Neuronal stem cell (in vitro differentiated cells): ENCODE measurements at regions not wholly inside any gene's neighbourhood (a gene's known extent, or its start where the extent isn't known, plus 50 kb on each side); places are given as distances from the start of the nearest gene placed in this dataset.
"Not testable (repeated sequence)": the region's sequence is repeated elsewhere in the genome, so short reads cannot be mapped to it uniquely, and the experiment has no call there.

ENCODE experiments used
- DNase-seq: peaks from one replicate; pipeline ENCODE4 v3.0.0-alpha.2; 2013; ENCODE audit warnings: low spot score
- H2AFZ ChIP-seq: one replicate; pipeline ENCODE4 v1.6.1; 2013; ENCODE audit warnings: mild to moderate bottlenecking, low read length, inconsistent platforms
- H2AK5ac ChIP-seq: 2 replicates; pipeline ENCODE4 v1.6.1; 2013; ENCODE audit warnings: low read depth, mild to moderate bottlenecking, inconsistent platforms, low read length, moderate library complexity, mixed read lengths
- H2BK120ac ChIP-seq: 2 replicates; pipeline ENCODE4 v1.6.1; 2013; ENCODE audit warnings: low read depth, mild to moderate bottlenecking, inconsistent platforms, low read length, moderate library complexity, mixed read lengths
- H2BK12ac ChIP-seq: one replicate; pipeline ENCODE4 v1.6.1; 2013; ENCODE audit warnings: low read length, inconsistent platforms
- H2BK15ac ChIP-seq: 2 replicates; pipeline ENCODE4 v1.6.1; 2013; ENCODE audit warnings: mild to moderate bottlenecking, low read length, inconsistent platforms, mixed read lengths
- H2BK5ac ChIP-seq: one replicate; pipeline ENCODE4 v1.6.1; 2013; ENCODE audit warnings: inconsistent platforms, mild to moderate bottlenecking, low read length, moderate library complexity
- H3K14ac ChIP-seq: one replicate; pipeline ENCODE4 v1.6.1; 2013; ENCODE audit warnings: low read length, inconsistent platforms
- H3K18ac ChIP-seq: 2 replicates; pipeline ENCODE4 v1.6.1; 2013; ENCODE audit warnings: low read length, inconsistent platforms
- H3K23ac ChIP-seq: 2 replicates; pipeline ENCODE4 v1.6.1; 2013; ENCODE audit warnings: low read depth, mild to moderate bottlenecking, mixed read lengths, low read length, inconsistent platforms; ENCODE audit not compliant: poor library complexity
- H3K27ac ChIP-seq: replicated peaks from 3 replicates; pipeline ENCODE4 v1.5.1; 2013; ENCODE audit warnings: low read length, inconsistent platforms
- H3K27me3 ChIP-seq, 3 experiments: 2 replicates each; pipeline ENCODE4 v1.6.1; 2013; ENCODE audit warnings: low read length in 3 of 3, mild to moderate bottlenecking in 2 of 3, inconsistent platforms in 1 of 3, low read depth in 1 of 3, mixed read lengths in 1 of 3, moderate library complexity in 1 of 3; ENCODE audit not compliant: control insufficient read depth in 3 of 3, insufficient read depth in 3 of 3
- H3K36me3 ChIP-seq, 2 donors: replicated peaks in 1 of 2; 2 replicates each; pipeline ENCODE4 v1.6.1; 2013; ENCODE audit warnings: low read length in 2 of 2; ENCODE audit not compliant: control insufficient read depth in 2 of 2, insufficient read depth in 2 of 2
- H3K4ac ChIP-seq: 2 replicates; pipeline ENCODE4 v1.6.1; 2013; ENCODE audit warnings: inconsistent platforms, mild to moderate bottlenecking, low read length, moderate library complexity
- H3K4me1 ChIP-seq, 2 donors: 1 replicate in 1 of 2; 2 replicates in 1 of 2; pipeline ENCODE4 v1.6.1; 2013; ENCODE audit warnings: low read length in 2 of 2, low read depth in 1 of 2; ENCODE audit not compliant: control insufficient read depth in 2 of 2, insufficient read depth in 1 of 2
- H3K4me2 ChIP-seq: one replicate; pipeline ENCODE4 v1.6.1; 2013; ENCODE audit warnings: mild to moderate bottlenecking, low read length, inconsistent platforms; ENCODE audit not compliant: insufficient read depth, poor library complexity, severe bottlenecking
- H3K4me3 ChIP-seq, 2 donors: 2 replicates each; pipeline ENCODE4 v1.5.1; 2013; ENCODE audit warnings: low read length in 2 of 2, mild to moderate bottlenecking in 2 of 2, inconsistent platforms in 1 of 2, moderate library complexity in 1 of 2
- H3K79me1 ChIP-seq: one replicate; pipeline ENCODE4 v1.6.1; 2013; ENCODE audit warnings: low read depth, mild to moderate bottlenecking, inconsistent platforms, low read length, moderate library complexity
- H3K9ac ChIP-seq: one replicate; pipeline ENCODE4 v1.6.1; 2013; ENCODE audit warnings: mild to moderate bottlenecking, low read depth, low read length, inconsistent platforms; ENCODE audit not compliant: poor library complexity
- H3K9me3 ChIP-seq, 2 donors: replicated peaks in 1 of 2; 2 replicates each; pipeline versions ENCODE3 to v1.6.1; 2013; ENCODE audit warnings: low read length in 2 of 2, mild to moderate bottlenecking in 2 of 2, inconsistent platforms in 1 of 2, low read depth in 1 of 2, mixed read lengths in 1 of 2, moderate library complexity in 1 of 2; ENCODE audit not compliant: control insufficient read depth in 2 of 2, insufficient read depth in 1 of 2
- H4K8ac ChIP-seq: one replicate; pipeline ENCODE4 v1.6.1; 2013; ENCODE audit warnings: low read depth, mild to moderate bottlenecking, inconsistent platforms, low read length, moderate library complexity
- H4K91ac ChIP-seq: one replicate; pipeline ENCODE4 v1.6.1; 2013; ENCODE audit warnings: low read length, low read depth, mild to moderate bottlenecking, inconsistent platforms; ENCODE audit not compliant: poor library complexity
- WGBS, 2 donors: extraction: QIAGEN DNeasy Blood & Tissue Kit; methylation state at CpG; one replicate each; pipeline ENCODE4 v1.1.7; 2013; ENCODE audit warnings: missing lambda C conversion rate in 2 of 2, mixed read lengths in 1 of 2; ENCODE audit not compliant: insufficient read length in 2 of 2, insufficient replicate concordance in 1 of 2; ENCODE audit errors: extremely low coverage in 2 of 2; 5-methylcytosine and 5-hydroxymethylcytosine counted together

GRCh38 chr2:161070693-161071479 is 89.3 kb upstream of the TANK start:
- Histone ChIP-seq H3K4ac (no peak overlapping the region), H3K27ac (no peak overlapping the region), H3K79me1 (no peaks in the 10 kb centered on the region), H3K4me1 (no peaks in the 10 kb centered on the region), H3K4me2 (no peak overlapping the region), H3K18ac (no peak overlapping the region), H2AFZ (no peak overlapping the region), H2BK12ac (no peak overlapping the region), H3K36me3 (no peaks in the 10 kb centered on the region), H3K23ac (no peak overlapping the region), H4K91ac (no peak overlapping the region), H3K9me3 (no peaks in the 10 kb centered on the region), H2AK5ac (no peak overlapping the region), H2BK120ac (no peak overlapping the region), H2BK15ac (no peak overlapping the region), H3K27me3 (no peaks in the 10 kb centered on the region), H3K9ac (no peak overlapping the region), H2BK5ac (no peak overlapping the region), H3K14ac (no peak overlapping the region), H4K8ac (no peak overlapping the region), H3K4me3 (no peak overlapping the region)
- no CpG with 5 or more reads among the region's 1 CpG for WGBS, 2 donors
- no peak for DNase-seq

GRCh38 chr2:161072436-161072835 is 87.8 kb upstream of the TANK start:
- H3K4ac ChIP-seq, H2AK5ac ChIP-seq, H4K91ac ChIP-seq, H3K4me1 ChIP-seq, H3K14ac ChIP-seq, H3K79me1 ChIP-seq, H2BK5ac ChIP-seq, H3K23ac ChIP-seq, H3K18ac ChIP-seq, H3K27me3 ChIP-seq, H2BK12ac ChIP-seq, H3K9me3 ChIP-seq, DNase-seq, H3K9ac ChIP-seq, H3K4me2 ChIP-seq, H2AFZ ChIP-seq, H2BK15ac ChIP-seq, H3K27ac ChIP-seq, H2BK120ac ChIP-seq, H3K36me3 ChIP-seq, H3K4me3 ChIP-seq, H4K8ac ChIP-seq: not testable (repeated sequence)
- WGBS, 2 donors = no CpG with 5 or more reads among the region's 2 CpGs

GRCh38 chr2:161075701-161076100 is 84.5 kb upstream of the TANK start:
- no peak overlapping the region for H3K23ac ChIP-seq
- no peak overlapping the region for H2BK15ac ChIP-seq
- H3K79me1 ChIP-seq = no peaks in the 10 kb centered on the region
- H3K4ac ChIP-seq = no peak overlapping the region
- peak; percentile 21 for DNase-seq
- H4K91ac ChIP-seq = no peak overlapping the region
- no CpG with 5 or more reads among the region's 3 CpGs for WGBS, 2 donors
- no peak overlapping the region for H2AFZ ChIP-seq
- no peak overlapping the region for H2BK12ac ChIP-seq
- no peak overlapping the region for H2AK5ac ChIP-seq
- no peak overlapping the region for H3K4me2 ChIP-seq
- H3K36me3 ChIP-seq = no peaks in the 10 kb centered on the region
- no peak overlapping the region for H2BK120ac ChIP-seq
- H4K8ac ChIP-seq = no peak overlapping the region
- no peaks in the 10 kb centered on the region for H3K4me1 ChIP-seq
- no peak overlapping the region for H3K14ac ChIP-seq
- no peaks in the 10 kb centered on the region for H3K9me3 ChIP-seq
- H3K9ac ChIP-seq = no peak overlapping the region
- no peaks in the 10 kb centered on the region for H3K27me3 ChIP-seq
- no peak overlapping the region for H3K4me3 ChIP-seq
- H3K27ac ChIP-seq = no peak overlapping the region
- no peak overlapping the region for H3K18ac ChIP-seq
- H2BK5ac ChIP-seq = no peak overlapping the region

GRCh38 chr2:161076936-161077335 is 83.3 kb upstream of the TANK start:
- H4K8ac ChIP-seq = no peak overlapping the region
- no peak overlapping the region for H2AK5ac ChIP-seq
- no peak overlapping the region for H3K14ac ChIP-seq
- H2AFZ ChIP-seq = no peak overlapping the region
- H2BK15ac ChIP-seq = no peak overlapping the region
- no peak overlapping the region for H3K23ac ChIP-seq
- H3K18ac ChIP-seq = no peak overlapping the region
- H3K4me2 ChIP-seq = no peak overlapping the region
- H3K4me1 ChIP-seq = no peaks in the 10 kb centered on the region
- no CpG with 5 or more reads among the region's 9 CpGs for WGBS, 2 donors
- H2BK120ac ChIP-seq = no peak overlapping the region
- no peaks in the 10 kb centered on the region for H3K9me3 ChIP-seq
- no peak overlapping the region for H2BK12ac ChIP-seq
- no peak overlapping the region for H3K9ac ChIP-seq
- no peak overlapping the region for H2BK5ac ChIP-seq
- no peak overlapping the region for H3K4me3 ChIP-seq
- H4K91ac ChIP-seq = no peak overlapping the region
- no peaks in the 10 kb centered on the region for H3K36me3 ChIP-seq
- no peak for DNase-seq
- no peak overlapping the region for H3K4ac ChIP-seq
- H3K27ac ChIP-seq = no peak overlapping the region
- no peaks in the 10 kb centered on the region for H3K79me1 ChIP-seq
- H3K27me3 ChIP-seq = no peaks in the 10 kb centered on the region
